A673 (cell line): ENCODE measurements at regions not wholly inside any gene's neighbourhood (a gene's known extent, or its start where the extent isn't known, plus 50 kb on each side); places are given as distances from the start of the nearest gene placed in this dataset.

ENCODE experiments used
- EZH2 ChIP-seq: fragments of 200-600 bp; sonication (generic); IDR thresholded peaks from 2 replicates; pipeline ENCODE4 v1.6.1; 2017; ENCODE audit warnings: borderline replicate concordance, low read depth, mild to moderate bottlenecking, mixed read lengths, antibody characterized with exemption, low read length; ENCODE audit not compliant: poor library complexity, severe bottlenecking
- TF ChIP-seq, protein P1 (sequence below): fragments of 300-800, 200-600 bp; sonication (generic); conservative IDR thresholded peaks from 2 replicates; pipeline ENCODE4 v1.5.1; 2017; ENCODE audit warnings: low read depth, mild to moderate bottlenecking, antibody characterized with exemption, low read length, moderate library complexity, mixed read lengths

DNA sequence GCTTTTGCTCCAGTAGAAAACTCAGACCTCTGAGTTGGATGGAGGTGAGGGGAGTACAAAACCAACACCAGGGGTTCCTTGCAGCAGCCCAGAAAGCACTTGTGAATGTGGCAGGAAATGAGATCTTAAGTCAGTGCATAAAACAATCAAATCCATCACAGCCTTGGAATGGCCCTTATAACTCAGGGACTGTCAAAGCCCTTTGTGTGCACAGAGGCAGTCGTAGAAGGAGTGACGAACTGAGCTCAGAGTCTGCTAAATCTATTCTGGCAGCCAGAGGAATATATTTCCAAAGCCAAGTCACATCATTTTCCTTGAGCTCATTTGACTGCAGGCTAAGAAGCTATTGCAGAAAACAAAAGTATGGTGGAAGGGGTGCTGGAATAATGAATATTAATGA, 676.6 kb downstream of the DHX35 start:
- TF ChIP-seq, protein P1, sequence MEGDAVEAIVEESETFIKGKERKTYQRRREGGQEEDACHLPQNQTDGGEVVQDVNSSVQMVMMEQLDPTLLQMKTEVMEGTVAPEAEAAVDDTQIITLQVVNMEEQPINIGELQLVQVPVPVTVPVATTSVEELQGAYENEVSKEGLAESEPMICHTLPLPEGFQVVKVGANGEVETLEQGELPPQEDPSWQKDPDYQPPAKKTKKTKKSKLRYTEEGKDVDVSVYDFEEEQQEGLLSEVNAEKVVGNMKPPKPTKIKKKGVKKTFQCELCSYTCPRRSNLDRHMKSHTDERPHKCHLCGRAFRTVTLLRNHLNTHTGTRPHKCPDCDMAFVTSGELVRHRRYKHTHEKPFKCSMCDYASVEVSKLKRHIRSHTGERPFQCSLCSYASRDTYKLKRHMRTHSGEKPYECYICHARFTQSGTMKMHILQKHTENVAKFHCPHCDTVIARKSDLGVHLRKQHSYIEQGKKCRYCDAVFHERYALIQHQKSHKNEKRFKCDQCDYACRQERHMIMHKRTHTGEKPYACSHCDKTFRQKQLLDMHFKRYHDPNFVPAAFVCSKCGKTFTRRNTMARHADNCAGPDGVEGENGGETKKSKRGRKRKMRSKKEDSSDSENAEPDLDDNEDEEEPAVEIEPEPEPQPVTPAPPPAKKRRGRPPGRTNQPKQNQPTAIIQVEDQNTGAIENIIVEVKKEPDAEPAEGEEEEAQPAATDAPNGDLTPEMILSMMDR, result no peak
- no peak for TF ChIP-seq EZH2
